NCI-H524 treated with DMSO at 0.1 percent for 48 hours (cell line): ENCODE measurements at regions not wholly inside any gene's neighbourhood (a gene's known extent, or its start where the extent isn't known, plus 50 kb on each side); places are given as distances from the start of the nearest gene placed in this dataset.
"Not testable (repeated sequence)": the region's sequence is repeated elsewhere in the genome, so short reads cannot be mapped to it uniquely, and the experiment has no call there.

Experiments
- DNase-seq: peaks from one replicate; lab custom pipeline; 2025; lab: John Stamatoyannopoulos, UW

GRCh38 chr22:25487508-25487907 lies 77.0 kb upstream of the GRK3 start:
- no peak for DNase-seq

GRCh38 chr22:25488244-25489020 lies 76.0 kb upstream of the GRK3 start:
- no peak for DNase-seq

- DNase-seq = no peak
Measured at GRCh38 chr22:25489947-25490346, 74.5 kb upstream of the GRK3 start.

- no peak for DNase-seq
Measured at GRCh38 chr22:25490896-25491295, 73.6 kb upstream of the GRK3 start.

- DNase-seq = no peak
Measured at GRCh38 chr22:25492162-25492561, 72.3 kb upstream of the GRK3 start.

GRCh38 chr22:25492841-25493734 lies 71.4 kb upstream of the GRK3 start:
- DNase-seq = peak; percentile 98

- no peak for DNase-seq
Measured at GRCh38 chr22:25493794-25494193, 70.7 kb upstream of the GRK3 start.

GRCh38 chr22:25494774-25495173 lies 69.7 kb upstream of the GRK3 start:
- DNase-seq = no peak

GRCh38 chr22:25495285-25495684 lies 69.2 kb upstream of the GRK3 start:
- DNase-seq = no peak

GRCh38 chr22:25496396-25497064 lies 67.9 kb upstream of the GRK3 start:
- no peak for DNase-seq

GRCh38 chr22:25497181-25497641 lies 67.3 kb upstream of the GRK3 start:
- DNase-seq = no peak

GRCh38 chr22:25497716-25498115 lies 66.8 kb upstream of the GRK3 start:
- no peak for DNase-seq

- DNase-seq = peak; percentile 33
Measured at GRCh38 chr22:25500671-25501070, 63.8 kb upstream of the GRK3 start.

GRCh38 chr22:25504017-25504416 lies 60.5 kb upstream of the GRK3 start:
- DNase-seq = not testable (repeated sequence)

- no peak for DNase-seq
Measured at GRCh38 chr22:25508161-25508560, 56.3 kb upstream of the GRK3 start.

- no peak for DNase-seq
Measured at GRCh38 chr22:25508761-25509321, 55.6 kb upstream of the GRK3 start.

GRCh38 chr22:25509374-25509791 lies 55.1 kb upstream of the GRK3 start:
- DNase-seq = no peak

GRCh38 chr22:25510876-25511275 lies 53.6 kb upstream of the GRK3 start:
- DNase-seq = no peak

- DNase-seq = no peak
Measured at GRCh38 chr22:25511725-25512124, 52.8 kb upstream of the GRK3 start.

- no peak for DNase-seq
Measured at GRCh38 chr22:25514436-25515180, 49.9 kb upstream of the GRK3 start.
